Tibial nerve (tissue), 3 donors: ENCODE measurements at regions not wholly inside any gene's neighbourhood (a gene's known extent, or its start where the extent isn't known, plus 50 kb on each side); places are given as distances from the start of the nearest gene placed in this dataset.

Experiments used
- CTCF ChIP-seq, 5 experiments: fragments of 200-600 bp in 3 of 5; fragments of 450-650 bp in 2 of 5; sonication (generic) in 3 of 5; IDR thresholded peaks; one replicate each; pipeline ENCODE4 v1.5.1; 2016 to 2019; ENCODE audit warnings: antibody characterized with exemption in 5 of 5, mild to moderate bottlenecking in 3 of 5, moderate library complexity in 2 of 5
- POLR2A ChIP-seq, 2 donors: fragments of 450-650 bp; IDR thresholded peaks; one replicate each; pipeline ENCODE4 v1.6.1; 2017; ENCODE audit warnings: antibody characterized with exemption in 2 of 2, mild to moderate bottlenecking in 2 of 2, moderate library complexity in 2 of 2

- TF ChIP-seq CTCF (IDR thresholded peaks at IDR 0.05) (no peak), POLR2A (IDR thresholded peaks at IDR 0.05) (no peak)
Observed at GRCh38 chr9:31702957-31703356, 681.5 kb upstream of the ACO1 start.
